ENCODE measurements at regions not wholly inside any gene's neighbourhood (a gene's known extent, or its start where the extent isn't known, plus 50 kb on each side); places are given as distances from the start of the nearest gene placed in this dataset.
A peak's percentile ranks its signal among the peaks of the same experiment; 100 is the strongest.

- Histone ChIP-seq H3K9ac (no peak overlapping the region), H4K20me1 (no peaks in the 10 kb centered on the region), H3K27me3 (no peaks in the 10 kb centered on the region), H3K36me3 (no peaks in the 10 kb centered on the region), H3K9me3 (replicated peaks in 1 of 11) (no peaks in the 10 kb centered on the region), H3K4me2 (no peak overlapping the region), H3K4me1 (peaks cover 0 to 9% (median 6%) of the 10 kb centered on the region in 10 experiments; a peak in 10 of 20 replicates), H3K27ac (no peak overlapping the region), H3K4me3 (no peak overlapping the region)
- no peak for TF ChIP-seq Cebpa-rat (IDR thresholded peaks at IDR 0.05)
These were observed 182.5 kb upstream of the SERP2 start for GRCh38 chr13:44191103-44191502.

- Histone ChIP-seq H3K4me2 (no peak overlapping the region), H3K9ac (no peak overlapping the region), H3K9me3 (replicated peaks in 1 of 11) (no peaks in the 10 kb centered on the region), H3K27me3 (no peaks in the 10 kb centered on the region), H3K27ac (no peak overlapping the region), H3K4me3 (no peak overlapping the region), H4K20me1 (no peaks in the 10 kb centered on the region), H3K36me3 (no peaks in the 10 kb centered on the region), H3K4me1 (peaks cover 0 to 9% (median 6%) of the 10 kb centered on the region in 10 experiments; a peak in 10 of 20 replicates)
- peak in 9 of 11 experiments; percentile 59 to 90 (median 75); a peak in 14 of 22 replicates for TF ChIP-seq Cebpa-rat (IDR thresholded peaks at IDR 0.05)
These were observed 182.0 kb upstream of the SERP2 start for GRCh38 chr13:44191504-44192171.

GRCh38 chr13:44193731-44194130 lies 179.9 kb upstream of the SERP2 start:
- H3K27me3 ChIP-seq: no peaks in the 10 kb centered on the region
- no peaks in the 10 kb centered on the region for H4K20me1 ChIP-seq
- no peak overlapping the region for H3K4me2 ChIP-seq
- no peak for TF ChIP-seq Cebpa-rat (IDR thresholded peaks at IDR 0.05)
- no peaks in the 10 kb centered on the region for H3K9me3 ChIP-seq (replicated peaks in 1 of 11)
- no peaks in the 10 kb centered on the region for H3K36me3 ChIP-seq
- H3K4me1 ChIP-seq: peaks cover 0 to 9% (median 6%) of the 10 kb centered on the region in 10 experiments; a peak in 10 of 20 replicates
- no peak overlapping the region for H3K27ac ChIP-seq
- H3K4me3 ChIP-seq: no peak overlapping the region
- no peak overlapping the region for H3K9ac ChIP-seq

GRCh38 chr13:44195245-44195644 lies 178.4 kb upstream of the SERP2 start:
- H3K9me3 ChIP-seq (replicated peaks in 1 of 11): no peaks in the 10 kb centered on the region
- no peak overlapping the region for H3K9ac ChIP-seq
- peaks cover 0 to 4% (median 3%) of the 10 kb centered on the region in 10 experiments; a peak in 10 of 20 replicates for H3K4me1 ChIP-seq
- no peak overlapping the region for H3K4me3 ChIP-seq
- no peak overlapping the region for H3K4me2 ChIP-seq
- no peaks in the 10 kb centered on the region for H3K27me3 ChIP-seq
- H4K20me1 ChIP-seq: no peaks in the 10 kb centered on the region
- H3K36me3 ChIP-seq: no peaks in the 10 kb centered on the region
- no peak for TF ChIP-seq Cebpa-rat (IDR thresholded peaks at IDR 0.05)
- no peak overlapping the region for H3K27ac ChIP-seq

GRCh38 chr13:44196196-44196751 lies 177.3 kb upstream of the SERP2 start:
- no peaks in the 10 kb centered on the region for H4K20me1 ChIP-seq

GRCh38 chr13:44197791-44198770 lies 175.5 kb upstream of the SERP2 start:
- H3K9me3 ChIP-seq (replicated peaks in 1 of 11): no peaks in the 10 kb centered on the region
- H3K27ac ChIP-seq: no peak overlapping the region
- H3K36me3 ChIP-seq: no peaks in the 10 kb centered on the region
- TF ChIP-seq Cebpa-rat (IDR thresholded peaks at IDR 0.05): no peak
- H3K9ac ChIP-seq: no peak overlapping the region
- no peak overlapping the region for H3K4me2 ChIP-seq
- H4K20me1 ChIP-seq: no peaks in the 10 kb centered on the region
- H3K4me1 ChIP-seq: no peaks in the 10 kb centered on the region
- H3K27me3 ChIP-seq: no peaks in the 10 kb centered on the region
- H3K4me3 ChIP-seq: no peak overlapping the region

More at GRCh38 chr13:44196196-44196751, 177.3 kb upstream of the SERP2 start:
- H3K27ac ChIP-seq: no peak overlapping the region
- no peak overlapping the region for H3K4me3 ChIP-seq
- H3K4me1 ChIP-seq: no peaks in the 10 kb centered on the region
- no peak for TF ChIP-seq Cebpa-rat (IDR thresholded peaks at IDR 0.05)
- no peaks in the 10 kb centered on the region for H3K27me3 ChIP-seq
- H3K36me3 ChIP-seq: no peaks in the 10 kb centered on the region
- H3K4me2 ChIP-seq: no peak overlapping the region
- H3K9me3 ChIP-seq (replicated peaks in 1 of 11): no peaks in the 10 kb centered on the region
- H3K9ac ChIP-seq: no peak overlapping the region

GRCh38 chr13:44198826-44199225 lies 174.8 kb upstream of the SERP2 start:
- no peaks in the 10 kb centered on the region for H3K36me3 ChIP-seq
- H3K9ac ChIP-seq: no peak overlapping the region
- no peak overlapping the region for H3K4me3 ChIP-seq
- no peaks in the 10 kb centered on the region for H4K20me1 ChIP-seq
- no peak for TF ChIP-seq Cebpa-rat (IDR thresholded peaks at IDR 0.05)
- H3K4me1 ChIP-seq: no peaks in the 10 kb centered on the region
- no peak overlapping the region for H3K4me2 ChIP-seq
- H3K9me3 ChIP-seq (replicated peaks in 1 of 11): no peaks in the 10 kb centered on the region
- H3K27me3 ChIP-seq: no peaks in the 10 kb centered on the region
- H3K27ac ChIP-seq: no peak overlapping the region

- Histone ChIP-seq H3K9me3 (replicated peaks in 1 of 11) (no peaks in the 10 kb centered on the region), H3K4me2 (no peak overlapping the region), H3K9ac (no peak overlapping the region), H3K4me3 (no peak overlapping the region), H3K4me1 (no peaks in the 10 kb centered on the region), H3K36me3 (no peaks in the 10 kb centered on the region), H3K27ac (no peak overlapping the region), H3K27me3 (no peaks in the 10 kb centered on the region), H4K20me1 (no peaks in the 10 kb centered on the region)
- TF ChIP-seq Cebpa-rat (IDR thresholded peaks at IDR 0.05): 0 out of 22 replicates have a peak, but pooled peaks of 2 of the 11 experiments have one; percentile 8 to 19
These were observed 173.9 kb upstream of the SERP2 start for GRCh38 chr13:44199627-44200207.

- H3K27me3 ChIP-seq: no peaks in the 10 kb centered on the region
- H3K4me1 ChIP-seq: peaks cover 0 to 6% (median 0%) of the 10 kb centered on the region in 10 experiments; a peak in 1 of 20 replicates
- H3K4me3 ChIP-seq: no peak overlapping the region
- H3K9ac ChIP-seq: no peak overlapping the region
- no peak for TF ChIP-seq Cebpa-rat (IDR thresholded peaks at IDR 0.05)
- no peak overlapping the region for H3K4me2 ChIP-seq
- H3K9me3 ChIP-seq (replicated peaks in 1 of 11): peaks cover 9 to 28% (median 22%) of the 10 kb centered on the region in 11 experiments; a peak in 21 of 22 replicates
- no peaks in the 10 kb centered on the region; a peak in 1 of 22 replicates for H3K36me3 ChIP-seq
- H3K27ac ChIP-seq: no peak overlapping the region
- H4K20me1 ChIP-seq: no peaks in the 10 kb centered on the region
These were observed 167.2 kb upstream of the SERP2 start for GRCh38 chr13:44206434-44206833.
